ENCODE measurements at regions not wholly inside any gene's neighbourhood (a gene's known extent, or its start where the extent isn't known, plus 50 kb on each side); places are given as distances from the start of the nearest gene placed in this dataset.

- Histone ChIP-seq H3K4me2 (ENCODE audit: low read length) (no peak overlapping the region), H3K36me3 (ENCODE audit: insufficient read depth, low read length) (no peaks in the 10 kb centered on the region), H4K20me1 (ENCODE audit: insufficient read depth) (no peaks in the 10 kb centered on the region), H3K9ac (ENCODE audit: low read length) (no peak overlapping the region), H3K9me3 (ENCODE audit: low read length) (no peaks in the 10 kb centered on the region), H3K27me3 (ENCODE audit: insufficient read depth, low read depth, low read length) (no peaks in the 10 kb centered on the region), H3K9me2 (ENCODE audit: insufficient read depth, low read length) (no peaks in the 10 kb centered on the region), H3K79me2 (replicated peaks; ENCODE audit: insufficient read depth, low read length) (no peaks in the 10 kb centered on the region), H3F3A (ENCODE audit: insufficient read depth, low read length, poor library complexity, severe bottlenecking) (no peaks in the 10 kb centered on the region), H3K4me3 (ENCODE audit: low read length) (no peak overlapping the region), H3K27ac (ENCODE audit: low read length) (no peak overlapping the region), H2AFZ (ENCODE audit: low read depth, low read length) (no peak overlapping the region)
- TF ChIP-seq CTCF (IDR thresholded peaks at IDR 0.05; ENCODE audit: poor library complexity, severe bottlenecking) (no peak), REST (IDR thresholded peaks at IDR 0.05; ENCODE audit: borderline replicate concordance) (no peak), POLR2AphosphoS5 (IDR thresholded peaks at IDR 0.05) (no peak), EZH2 (IDR thresholded peaks at IDR 0.05; ENCODE audit: borderline replicate concordance, insufficient read depth, low read length, poor library complexity, severe bottlenecking) (no peak), RAD21 (conservative IDR thresholded peaks at IDR 0.05) (no peak), MXI1 (conservative IDR thresholded peaks at IDR 0.05; ENCODE audit: poor library complexity, severe bottlenecking) (no peak), EP300 (conservative IDR thresholded peaks at IDR 0.05; ENCODE audit: poor library complexity, severe bottlenecking) (no peak), TAF1 (IDR thresholded peaks at IDR 0.05; ENCODE audit: low read depth) (no peak), SMC3 (conservative IDR thresholded peaks at IDR 0.05; ENCODE audit: poor library complexity) (no peak)
Measured at GRCh38 chr11:87574193-87574592, 536.5 kb downstream of the TMEM135 start.

GRCh38 chr11:87573708-87574107, 536.0 kb downstream of the TMEM135 start:
- no peaks in the 10 kb centered on the region for H3K9me3 ChIP-seq (ENCODE audit: low read length)
- no peaks in the 10 kb centered on the region for H4K20me1 ChIP-seq (ENCODE audit: insufficient read depth)
- H3F3A ChIP-seq (ENCODE audit: insufficient read depth, low read length, poor library complexity, severe bottlenecking), result no peaks in the 10 kb centered on the region
- no peaks in the 10 kb centered on the region for H3K79me2 ChIP-seq (replicated peaks; ENCODE audit: insufficient read depth, low read length)
- no peak overlapping the region for H2AFZ ChIP-seq (ENCODE audit: low read depth, low read length)
- no peak overlapping the region for H3K4me2 ChIP-seq (ENCODE audit: low read length)
- H3K4me3 ChIP-seq (ENCODE audit: low read length), result no peak overlapping the region
- TF ChIP-seq SMC3 (conservative IDR thresholded peaks at IDR 0.05; ENCODE audit: poor library complexity) (no peak), REST (IDR thresholded peaks at IDR 0.05; ENCODE audit: borderline replicate concordance) (no peak), EP300 (conservative IDR thresholded peaks at IDR 0.05; ENCODE audit: poor library complexity, severe bottlenecking) (no peak)
- no peak overlapping the region for H3K27ac ChIP-seq (ENCODE audit: low read length)
- no peaks in the 10 kb centered on the region for H3K9me2 ChIP-seq (ENCODE audit: insufficient read depth, low read length)
- H3K27me3 ChIP-seq (ENCODE audit: insufficient read depth, low read depth, low read length), result no peaks in the 10 kb centered on the region
- no peak overlapping the region for H3K9ac ChIP-seq (ENCODE audit: low read length)
- no peaks in the 10 kb centered on the region for H3K36me3 ChIP-seq (ENCODE audit: insufficient read depth, low read length)

Measured in neural cell (in vitro differentiated cells).